ENCODE measurements at regions not wholly inside any gene's neighbourhood (a gene's known extent, or its start where the extent isn't known, plus 50 kb on each side); places are given as distances from the start of the nearest gene placed in this dataset.

DNA sequence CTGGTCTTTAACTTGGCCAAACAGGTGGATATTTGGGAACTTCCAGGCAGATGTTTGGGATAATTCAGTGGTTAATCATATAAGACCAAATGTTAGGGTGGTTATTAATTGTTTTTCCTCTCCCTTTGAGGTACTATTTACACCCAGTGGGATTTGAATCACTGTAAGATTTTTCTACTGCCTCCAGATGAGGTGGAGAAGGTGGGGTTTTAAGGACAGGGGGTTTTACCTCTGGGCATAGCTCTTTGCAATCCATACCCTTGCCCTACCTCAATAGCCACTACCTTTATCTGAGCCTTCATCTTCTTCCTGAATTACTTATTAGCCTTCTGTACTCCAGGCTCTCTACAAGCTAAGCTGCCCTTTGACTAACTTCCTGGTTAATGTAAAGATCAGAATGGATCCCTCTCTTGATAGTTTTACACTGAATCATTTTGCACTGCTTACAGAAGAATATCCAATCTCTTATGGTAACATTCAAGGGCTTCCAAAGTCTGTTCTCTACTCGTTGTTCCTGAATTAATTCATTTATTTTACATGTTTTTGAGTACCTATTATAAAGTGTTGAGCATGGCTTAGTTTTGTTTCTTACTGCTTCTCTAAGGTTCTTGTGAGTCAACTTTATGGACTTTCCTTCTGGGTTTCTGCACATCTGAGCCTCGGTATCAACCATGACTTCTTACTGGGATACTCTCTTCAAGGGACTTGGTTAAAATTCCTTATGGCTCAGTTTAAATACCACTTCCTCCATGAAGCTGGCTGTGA, 331.2 kb upstream of the TBL1XR1 start:
- TF ChIP-seq POLR2AphosphoS5 (IDR thresholded peaks at IDR 0.05; ENCODE audit: low read depth, low read length), result no peak
- TF ChIP-seq, protein P1, sequence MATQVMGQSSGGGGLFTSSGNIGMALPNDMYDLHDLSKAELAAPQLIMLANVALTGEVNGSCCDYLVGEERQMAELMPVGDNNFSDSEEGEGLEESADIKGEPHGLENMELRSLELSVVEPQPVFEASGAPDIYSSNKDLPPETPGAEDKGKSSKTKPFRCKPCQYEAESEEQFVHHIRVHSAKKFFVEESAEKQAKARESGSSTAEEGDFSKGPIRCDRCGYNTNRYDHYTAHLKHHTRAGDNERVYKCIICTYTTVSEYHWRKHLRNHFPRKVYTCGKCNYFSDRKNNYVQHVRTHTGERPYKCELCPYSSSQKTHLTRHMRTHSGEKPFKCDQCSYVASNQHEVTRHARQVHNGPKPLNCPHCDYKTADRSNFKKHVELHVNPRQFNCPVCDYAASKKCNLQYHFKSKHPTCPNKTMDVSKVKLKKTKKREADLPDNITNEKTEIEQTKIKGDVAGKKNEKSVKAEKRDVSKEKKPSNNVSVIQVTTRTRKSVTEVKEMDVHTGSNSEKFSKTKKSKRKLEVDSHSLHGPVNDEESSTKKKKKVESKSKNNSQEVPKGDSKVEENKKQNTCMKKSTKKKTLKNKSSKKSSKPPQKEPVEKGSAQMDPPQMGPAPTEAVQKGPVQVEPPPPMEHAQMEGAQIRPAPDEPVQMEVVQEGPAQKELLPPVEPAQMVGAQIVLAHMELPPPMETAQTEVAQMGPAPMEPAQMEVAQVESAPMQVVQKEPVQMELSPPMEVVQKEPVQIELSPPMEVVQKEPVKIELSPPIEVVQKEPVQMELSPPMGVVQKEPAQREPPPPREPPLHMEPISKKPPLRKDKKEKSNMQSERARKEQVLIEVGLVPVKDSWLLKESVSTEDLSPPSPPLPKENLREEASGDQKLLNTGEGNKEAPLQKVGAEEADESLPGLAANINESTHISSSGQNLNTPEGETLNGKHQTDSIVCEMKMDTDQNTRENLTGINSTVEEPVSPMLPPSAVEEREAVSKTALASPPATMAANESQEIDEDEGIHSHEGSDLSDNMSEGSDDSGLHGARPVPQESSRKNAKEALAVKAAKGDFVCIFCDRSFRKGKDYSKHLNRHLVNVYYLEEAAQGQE (IDR thresholded peaks at IDR 0.05; ENCODE audit: insufficient read depth in 1 of 2, low read depth in 2 of 2, low read length in 2 of 2), result no peak
- no peak for TF ChIP-seq FOXP2 (optimal IDR thresholded peaks at IDR 0.05; ENCODE audit: borderline replicate concordance, extremely low read depth, extremely low read length, insufficient read depth)
- no peak for TF ChIP-seq SIN3A (IDR thresholded peaks at IDR 0.05; ENCODE audit: borderline replicate concordance, insufficient read depth, low read length)
- TF ChIP-seq TAF1 (IDR thresholded peaks at IDR 0.05; ENCODE audit: borderline replicate concordance, insufficient read depth, low read length), result no peak
